ENCODE measurements at regions not wholly inside any gene's neighbourhood (a gene's known extent, or its start where the extent isn't known, plus 50 kb on each side); places are given as distances from the start of the nearest gene placed in this dataset.
A peak's percentile ranks its signal among the peaks of the same experiment; 100 is the strongest.

DNA sequence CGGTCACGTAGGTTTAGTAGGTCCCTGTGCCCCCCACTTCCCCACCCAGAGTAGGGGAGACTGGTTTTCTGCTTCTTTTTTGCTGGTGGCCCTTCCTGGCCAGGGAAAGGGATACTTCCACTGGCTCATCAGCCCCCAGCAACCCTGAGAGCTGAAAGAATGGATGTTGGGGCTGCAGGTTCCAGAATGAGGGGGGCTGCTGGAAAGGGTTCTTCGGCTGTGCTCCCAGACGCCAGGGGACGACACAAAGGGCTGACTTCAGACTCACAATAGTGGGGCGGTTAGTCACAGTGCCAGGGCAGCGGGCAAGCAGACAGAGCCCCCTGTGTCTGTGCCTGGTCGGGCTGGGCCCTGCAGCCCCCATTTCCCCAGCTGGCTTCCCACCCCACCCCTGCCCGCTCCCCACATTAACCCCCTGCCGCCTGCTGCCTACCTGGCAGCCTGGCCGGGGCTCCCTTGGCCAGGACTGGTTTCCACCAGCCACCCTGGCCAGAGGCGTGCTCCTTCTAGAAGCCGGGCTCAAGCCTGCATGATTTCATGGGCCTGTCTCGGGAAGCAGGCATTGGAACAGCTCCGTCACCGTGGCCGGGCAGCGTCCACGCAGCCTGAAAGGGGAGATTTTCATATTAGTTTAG lies 79.1 kb upstream of the WNT7B start:
- ATAC-seq (replicated peaks in 1 of 4) (no peak), DNase-seq (no peak)
- Histone ChIP-seq H3K4me1 (ENCODE audit: control insufficient read depth in 1 of 2, extremely low read depth in 1 of 2, insufficient read depth in 2 of 2, low read length in 2 of 2) (peaks cover 0 to 58% of the 10 kb centered on the region in 2 experiments), H3K27me3 (replicated peaks in 1 of 2; ENCODE audit: control insufficient read depth in 2 of 2, extremely low read depth in 1 of 2, insufficient read depth in 2 of 2, low read length in 1 of 2) (peaks cover 2 to 8% of the 10 kb centered on the region in 2 experiments), H3K36me3 (ENCODE audit: control insufficient read depth in 2 of 2, extremely low read depth in 1 of 2, insufficient read depth in 1 of 2, low read length in 1 of 2) (peaks cover 0 to 3% of the 10 kb centered on the region in 2 donors), H3K9me3 (no peaks in the 10 kb centered on the region), H3K27ac (ENCODE audit: low read length) (peak overlapping the region; percentile 73), H3K4me3 (ENCODE audit: control insufficient read depth in 1 of 2, extremely low read depth in 1 of 2, low read length in 1 of 2) (no peak overlapping the region)
- H3K27me3 Mint-ChIP-seq: no peaks in the 10 kb centered on the region
- peak overlapping the region in 2 of 3 donors; percentile 13 to 94 for H3K4me3 Mint-ChIP-seq
- H3K4me1 Mint-ChIP-seq: peaks cover 59 to 74% (median 63%) of the 10 kb centered on the region in 3 donors
- WGBS (ENCODE audit: insufficient coverage): 98% methylated on average over 15 of the region's 19 CpGs
- CTCF ChIA-PET: no interaction called here
- POLR2A ChIA-PET: no interaction called here
- no peaks in the 10 kb centered on the region for H3K9me3 Mint-ChIP-seq
- H3K27ac Mint-ChIP-seq: peak overlapping the region; percentile 76 to 92
- no peaks in the 10 kb centered on the region for H3K36me3 Mint-ChIP-seq

DNA sequence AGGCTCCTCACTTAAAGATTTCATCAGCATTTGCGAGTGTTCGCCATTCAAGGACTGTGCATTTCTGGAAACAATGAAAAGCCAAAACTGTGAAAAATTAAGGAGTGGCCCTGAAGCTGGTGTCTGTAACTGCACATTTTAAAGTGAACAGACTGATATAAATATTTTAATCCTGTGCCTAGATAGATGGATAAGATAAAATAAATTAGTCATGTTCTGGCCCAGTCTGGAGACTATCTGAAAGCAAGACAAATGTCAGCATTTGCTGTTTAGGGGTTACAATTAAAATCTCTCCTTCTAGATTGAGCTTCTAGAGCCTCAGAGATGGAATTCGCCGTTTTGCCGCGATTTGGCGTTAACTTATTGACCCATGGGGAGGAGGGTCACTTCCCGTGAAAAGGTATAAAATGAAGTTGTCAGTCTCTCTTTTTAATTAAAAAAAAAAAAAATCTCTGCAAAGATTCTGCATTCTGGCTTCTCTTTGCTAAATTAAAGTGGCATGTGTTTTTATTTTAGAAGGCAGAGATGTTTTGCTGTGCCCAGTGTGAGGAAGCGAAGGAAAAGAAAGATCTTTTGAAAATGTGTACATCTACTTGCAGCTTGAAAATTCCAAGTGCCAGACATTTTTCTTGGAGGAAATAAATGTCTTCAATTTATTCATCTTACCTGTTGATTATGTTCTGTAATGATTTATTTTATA lies 79.7 kb upstream of the WNT7B start:
- H3K9me3 Mint-ChIP-seq: no peaks in the 10 kb centered on the region
- no peak overlapping the region for H3K4me3 ChIP-seq (ENCODE audit: control insufficient read depth in 1 of 2, extremely low read depth in 1 of 2, low read length in 1 of 2)
- H3K27me3 ChIP-seq (replicated peaks in 1 of 2; ENCODE audit: control insufficient read depth in 2 of 2, extremely low read depth in 1 of 2, insufficient read depth in 2 of 2, low read length in 1 of 2): peaks cover 2 to 8% of the 10 kb centered on the region in 2 experiments
- peak overlapping the region in 1 of 3 donors; percentile 94 for H3K4me3 Mint-ChIP-seq
- no CpG with 5 or more reads among the region's 9 CpGs for WGBS (ENCODE audit: insufficient coverage)
- peaks cover 53 to 67% (median 56%) of the 10 kb centered on the region in 3 donors for H3K4me1 Mint-ChIP-seq
- ChIA-PET CTCF (no interaction called here), POLR2A (no interaction called here)
- no peaks in the 10 kb centered on the region for H3K9me3 ChIP-seq
- peak overlapping the region; percentile 76 for H3K27ac Mint-ChIP-seq
- H3K27me3 Mint-ChIP-seq: no peaks in the 10 kb centered on the region
- peaks cover 0 to 52% of the 10 kb centered on the region in 2 experiments for H3K4me1 ChIP-seq (ENCODE audit: control insufficient read depth in 1 of 2, extremely low read depth in 1 of 2, insufficient read depth in 2 of 2, low read length in 2 of 2)
- no peaks in the 10 kb centered on the region for H3K36me3 Mint-ChIP-seq
- ATAC-seq (replicated peaks in 1 of 4): no peak
- DNase-seq: no peak
- peak overlapping the region; percentile 73 for H3K27ac ChIP-seq (ENCODE audit: low read length)
- H3K36me3 ChIP-seq (ENCODE audit: control insufficient read depth in 2 of 2, extremely low read depth in 1 of 2, insufficient read depth in 1 of 2, low read length in 1 of 2): peaks cover 0 to 3% of the 10 kb centered on the region in 2 donors

DNA sequence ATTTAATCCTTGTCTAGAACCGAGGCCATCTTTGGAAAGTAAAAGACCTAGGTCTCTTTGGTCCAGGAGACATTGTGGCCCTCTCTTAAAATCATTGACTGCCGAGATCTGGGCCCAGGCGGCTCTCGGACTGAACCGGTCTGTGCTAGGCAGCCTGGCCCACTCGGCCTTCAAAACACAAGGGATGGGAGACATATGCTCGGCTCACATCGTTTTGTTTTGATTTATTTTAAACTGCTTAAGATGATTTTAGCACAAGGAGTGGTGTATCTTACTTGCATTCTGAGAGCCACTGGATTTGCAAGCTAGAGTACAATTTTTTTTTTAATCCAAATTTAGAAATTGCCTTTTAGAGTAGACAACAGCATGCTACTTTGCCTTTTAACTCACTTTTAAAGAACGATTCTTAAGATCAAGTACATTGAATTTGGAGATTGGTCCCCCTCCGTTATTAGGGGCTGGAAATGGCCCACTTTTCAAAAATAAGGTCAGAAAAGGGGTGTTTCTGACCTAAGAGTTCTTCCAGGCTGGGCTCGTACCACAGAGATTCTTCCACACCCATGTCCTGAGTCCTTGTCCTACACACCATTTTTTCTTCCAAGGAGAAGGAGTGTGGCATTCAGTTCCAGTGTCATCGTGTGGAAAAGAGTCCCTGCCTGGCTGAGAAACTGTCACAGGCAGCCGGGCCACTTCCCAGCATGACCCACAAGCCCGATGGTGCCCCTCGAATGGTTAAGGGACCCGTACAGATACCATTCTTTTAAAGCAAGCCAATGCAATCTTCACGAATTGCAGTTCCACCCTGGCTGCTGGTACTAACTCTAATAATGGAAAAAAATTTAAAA lies 80.5 kb upstream of the WNT7B start:
- H3K36me3 Mint-ChIP-seq: peaks cover 4% of the 10 kb centered on the region
- Histone ChIP-seq H3K27me3 (replicated peaks in 1 of 2; ENCODE audit: control insufficient read depth in 2 of 2, extremely low read depth in 1 of 2, insufficient read depth in 2 of 2, low read length in 1 of 2) (peaks cover 2 to 12% of the 10 kb centered on the region in 2 experiments), H3K4me3 (ENCODE audit: control insufficient read depth in 1 of 2, extremely low read depth in 1 of 2, low read length in 1 of 2) (no peak overlapping the region), H3K36me3 (ENCODE audit: control insufficient read depth in 2 of 2, extremely low read depth in 1 of 2, insufficient read depth in 1 of 2, low read length in 1 of 2) (peaks cover 0 to 6% of the 10 kb centered on the region in 2 donors), H3K9me3 (no peaks in the 10 kb centered on the region), H3K4me1 (ENCODE audit: control insufficient read depth in 1 of 2, extremely low read depth in 1 of 2, insufficient read depth in 2 of 2, low read length in 2 of 2) (peaks cover 0 to 45% of the 10 kb centered on the region in 2 experiments), H3K27ac (ENCODE audit: low read length) (peak overlapping the region; percentile 63)
- ChIA-PET POLR2A (no interaction called here), CTCF (no interaction called here)
- H3K4me3 Mint-ChIP-seq: peak overlapping the region; percentile 26 to 62 (median 42)
- no peak for ATAC-seq (replicated peaks in 1 of 4)
- peaks cover 54 to 63% (median 54%) of the 10 kb centered on the region in 3 donors for H3K4me1 Mint-ChIP-seq
- H3K27me3 Mint-ChIP-seq: no peaks in the 10 kb centered on the region
- 69% methylated on average over 8 of the region's 17 CpGs for WGBS (ENCODE audit: insufficient coverage)
- no peak for DNase-seq
- peak overlapping the region; percentile 76 to 92 for H3K27ac Mint-ChIP-seq
- no peaks in the 10 kb centered on the region for H3K9me3 Mint-ChIP-seq

GRCh38 chr22:46058091-46058420 lies 81.1 kb upstream of the WNT7B start:
- CTCF ChIA-PET: no interaction called here

DNA sequence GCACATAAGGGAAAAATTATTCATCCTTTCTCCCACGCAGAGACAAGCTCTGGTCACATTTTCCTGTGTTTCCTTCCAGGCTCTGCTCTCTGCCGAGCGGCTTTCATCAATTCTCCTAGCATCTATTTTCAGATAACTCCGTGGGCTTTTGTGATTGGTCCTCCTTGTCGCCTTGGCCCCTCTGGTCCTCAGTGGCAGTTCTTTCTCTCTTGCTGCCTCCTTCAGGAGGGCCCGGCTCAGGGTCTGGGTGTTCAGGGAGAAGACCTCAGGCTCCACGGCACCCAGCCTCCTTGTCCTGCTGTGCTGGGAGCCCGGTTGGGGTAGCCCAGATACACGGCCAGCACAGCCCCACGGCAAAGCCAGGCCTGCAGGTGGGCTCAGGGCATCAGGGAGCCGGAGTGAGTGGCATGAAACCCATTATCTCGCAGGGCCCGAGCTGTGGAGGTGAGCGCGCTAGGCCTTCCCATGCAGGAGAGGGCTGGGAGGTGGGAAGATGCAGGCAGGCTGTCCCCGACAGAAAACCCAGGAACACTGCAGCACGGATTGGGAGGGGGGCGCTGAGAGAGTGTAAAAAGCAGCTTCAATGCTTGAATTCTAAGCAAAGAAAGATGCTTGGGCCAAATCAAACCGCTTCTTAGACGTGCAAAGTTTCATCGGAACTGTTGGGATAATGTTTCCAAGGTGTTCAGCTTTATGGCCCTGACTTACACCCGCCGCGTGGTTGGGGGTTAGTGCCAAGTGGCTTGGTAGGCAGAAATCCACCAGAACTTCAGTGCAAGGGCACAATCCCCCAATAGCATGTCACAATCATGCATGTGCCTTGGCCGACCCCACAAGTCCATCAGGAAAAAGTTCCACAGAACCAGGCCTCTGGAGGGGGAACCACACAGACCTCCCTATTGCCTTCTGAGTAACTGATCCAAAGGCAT lies 81.9 kb upstream of the WNT7B start:
- Histone ChIP-seq H3K4me1 (ENCODE audit: control insufficient read depth in 1 of 2, extremely low read depth in 1 of 2, insufficient read depth in 2 of 2, low read length in 2 of 2) (peaks cover 0 to 35% of the 10 kb centered on the region in 2 experiments), H3K9me3 (no peaks in the 10 kb centered on the region), H3K4me3 (ENCODE audit: control insufficient read depth in 1 of 2, extremely low read depth in 1 of 2, low read length in 1 of 2) (no peak overlapping the region), H3K36me3 (ENCODE audit: control insufficient read depth in 2 of 2, extremely low read depth in 1 of 2, insufficient read depth in 1 of 2, low read length in 1 of 2) (peaks cover 0 to 6% of the 10 kb centered on the region in 2 donors), H3K27ac (ENCODE audit: low read length) (peak overlapping the region; percentile 63), H3K27me3 (replicated peaks in 1 of 2; ENCODE audit: control insufficient read depth in 2 of 2, extremely low read depth in 1 of 2, insufficient read depth in 2 of 2, low read length in 1 of 2) (peaks cover 2 to 16% of the 10 kb centered on the region in 2 experiments)
- H3K9me3 Mint-ChIP-seq: no peaks in the 10 kb centered on the region
- H3K4me1 Mint-ChIP-seq: peaks cover 57 to 69% (median 59%) of the 10 kb centered on the region in 3 donors
- peak in 1 of 35 experiments; percentile 7 for DNase-seq
- ChIA-PET POLR2A (no interaction called here), CTCF (no interaction called here)
- H3K27ac Mint-ChIP-seq: peak overlapping the region; percentile 64 to 82
- 89% methylated on average over 18 of the region's 25 CpGs for WGBS (ENCODE audit: insufficient coverage)
- H3K4me3 Mint-ChIP-seq: no peak overlapping the region
- no peak for ATAC-seq (replicated peaks in 1 of 4)
- H3K36me3 Mint-ChIP-seq: peaks cover 7% of the 10 kb centered on the region
- no peaks in the 10 kb centered on the region for H3K27me3 Mint-ChIP-seq

More at GRCh38 chr22:46058091-46058420, 81.1 kb upstream of the WNT7B start:
- Mint-ChIP-seq H3K27me3 (no peaks in the 10 kb centered on the region), H3K27ac (peak overlapping the region; percentile 76 to 92), H3K36me3 (peaks cover 7% of the 10 kb centered on the region), H3K4me3 (peak overlapping the region; percentile 26 to 62 (median 42)), H3K9me3 (no peaks in the 10 kb centered on the region), H3K4me1 (peaks cover 54 to 65% (median 54%) of the 10 kb centered on the region in 3 donors)
- peak in 2 of 35 experiments; percentile 41 to 57 for DNase-seq
- Histone ChIP-seq H3K4me1 (ENCODE audit: control insufficient read depth in 1 of 2, extremely low read depth in 1 of 2, insufficient read depth in 2 of 2, low read length in 2 of 2) (peaks cover 0 to 39% of the 10 kb centered on the region in 2 experiments), H3K27ac (ENCODE audit: low read length) (peak overlapping the region; percentile 63), H3K36me3 (ENCODE audit: control insufficient read depth in 2 of 2, extremely low read depth in 1 of 2, insufficient read depth in 1 of 2, low read length in 1 of 2) (peaks cover 0 to 6% of the 10 kb centered on the region in 2 donors), H3K4me3 (ENCODE audit: control insufficient read depth in 1 of 2, extremely low read depth in 1 of 2, low read length in 1 of 2) (no peak overlapping the region), H3K9me3 (no peaks in the 10 kb centered on the region), H3K27me3 (replicated peaks in 1 of 2; ENCODE audit: control insufficient read depth in 2 of 2, extremely low read depth in 1 of 2, insufficient read depth in 2 of 2, low read length in 1 of 2) (peaks cover 2 to 16% of the 10 kb centered on the region in 2 experiments)
- POLR2A ChIA-PET: no interaction called here
- peak; percentile 34 to 67 (median 42) for ATAC-seq (replicated peaks in 1 of 4)
- 17% methylated on average over 1 of the region's 6 CpGs for WGBS (ENCODE audit: insufficient coverage)

Measured in T-cell (primary cell).